A204.1 (cell line): ENCODE measurements at regions not wholly inside any gene's neighbourhood (a gene's known extent, or its start where the extent isn't known, plus 50 kb on each side); places are given as distances from the start of the nearest gene placed in this dataset.
"Not testable (repeated sequence)": the region's sequence is repeated elsewhere in the genome, so short reads cannot be mapped to it uniquely, and the experiment has no call there.

Source experiments
- FAIRE-seq: peaks from 2 replicates; lab custom pipeline; 2012; peaks lifted over from hg19 to GRCh38; lab: Jason Lieb, UNC

DNA sequence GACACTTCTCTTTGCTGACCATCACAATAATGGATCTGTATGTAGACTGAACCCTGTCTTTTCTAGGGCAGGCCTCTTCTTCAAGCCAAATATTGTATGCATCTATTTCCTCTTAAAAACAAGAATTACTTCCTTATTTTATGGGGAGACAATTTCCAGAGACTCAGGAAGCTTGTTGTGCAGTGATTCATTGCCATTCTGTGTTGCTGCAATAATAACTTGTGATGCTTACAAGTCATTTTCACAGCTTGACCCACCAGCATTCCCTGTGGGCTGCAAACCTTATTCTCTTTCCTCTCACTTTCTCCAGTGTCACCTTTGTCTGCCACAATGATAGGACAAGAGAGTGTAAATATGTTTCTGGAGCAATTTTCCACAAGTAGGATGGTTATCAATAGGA, 276.7 kb upstream of the SGO1 start:
- no peak for FAIRE-seq

DNA sequence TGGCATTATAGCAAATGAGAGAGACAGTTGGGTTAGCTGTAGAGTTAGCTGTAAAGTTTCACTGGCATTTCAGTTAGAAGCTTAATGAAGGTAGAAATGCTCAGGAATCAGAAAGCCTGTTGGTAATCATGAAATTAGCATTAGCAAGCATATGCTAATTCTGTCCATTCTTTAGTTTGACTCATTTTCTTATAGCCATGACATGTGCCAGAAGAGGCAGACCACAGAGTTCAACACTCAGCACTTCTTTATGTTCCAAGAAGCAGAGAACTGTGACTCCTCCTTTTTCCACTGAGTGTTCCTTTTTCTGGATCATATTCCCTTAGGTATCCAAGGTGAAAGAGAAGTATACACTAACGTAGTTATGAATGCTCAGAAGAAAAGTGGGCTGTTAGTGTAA, 276.2 kb upstream of the SGO1 start:
- FAIRE-seq: no peak

DNA sequence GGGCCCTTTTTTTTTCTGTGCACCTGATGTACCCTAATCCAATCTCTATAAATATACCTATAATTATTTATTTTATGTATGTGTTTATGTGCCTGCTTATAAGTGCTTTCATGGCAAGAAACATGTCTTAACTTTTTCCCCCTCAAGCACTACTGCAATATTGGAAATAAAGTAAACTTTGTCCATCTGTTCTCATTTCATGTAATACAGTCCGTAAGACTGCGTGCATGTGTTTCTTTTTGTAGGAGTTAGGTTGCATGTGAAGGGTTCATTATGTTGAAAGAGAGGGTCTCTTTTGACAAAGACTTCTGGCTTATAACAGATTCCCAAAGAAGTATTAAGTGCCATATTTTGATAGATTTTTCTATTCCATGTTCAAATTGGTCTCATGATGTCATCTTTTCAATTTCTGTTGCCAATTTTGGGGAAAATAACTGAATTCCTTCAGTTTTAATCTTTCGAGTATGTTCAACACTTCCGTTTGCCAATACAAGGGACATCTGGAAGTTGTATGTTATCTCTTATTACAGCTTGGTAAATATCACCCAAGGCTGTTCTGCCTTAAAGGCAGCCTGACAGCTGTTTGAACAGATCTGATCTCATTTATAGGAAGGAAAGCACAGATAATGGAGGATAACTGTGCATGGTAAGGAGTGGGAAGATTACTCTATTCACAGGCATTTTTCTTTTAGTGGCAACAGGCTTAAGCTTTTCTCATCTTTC, 273.1 kb upstream of the SGO1 start:
- FAIRE-seq: no peak

DNA sequence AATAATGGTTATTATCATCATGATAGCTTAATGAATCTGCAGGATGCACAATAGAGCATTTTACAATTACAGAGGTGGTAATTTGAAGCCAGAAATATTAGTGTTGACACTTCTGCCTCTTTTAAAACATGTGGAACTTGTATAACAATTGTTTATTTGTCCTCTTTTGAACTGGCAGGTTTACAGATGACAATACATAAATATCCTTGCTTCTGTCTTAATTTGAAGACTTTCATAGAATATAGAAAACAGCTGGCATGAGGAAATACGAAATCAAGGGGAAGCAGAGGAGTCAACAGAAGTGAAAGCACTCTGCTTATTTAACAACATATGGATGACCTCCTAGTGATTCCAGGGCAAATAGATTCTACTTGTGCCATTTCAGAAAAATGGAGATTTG, 270.5 kb upstream of the SGO1 start:
- no peak for FAIRE-seq

DNA sequence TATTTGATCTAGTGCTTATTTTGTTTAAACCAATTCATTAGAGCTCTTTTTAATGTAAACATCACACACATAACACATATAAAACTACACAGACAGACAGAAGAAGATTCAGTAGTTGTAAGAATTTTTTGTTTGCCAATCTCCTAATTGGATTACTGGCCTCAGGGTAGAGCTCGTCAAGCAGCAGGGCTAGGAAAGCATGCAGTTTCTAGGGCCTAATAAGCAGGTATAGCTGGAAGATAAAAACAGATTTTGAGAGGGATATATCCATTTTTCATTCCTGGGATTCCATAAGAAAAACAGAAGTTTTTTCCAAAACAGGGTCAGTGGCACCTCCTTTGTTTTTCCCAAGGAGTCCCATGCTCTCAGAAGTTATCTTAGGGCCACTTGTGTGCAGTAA, 265.2 kb upstream of the SGO1 start:
- no peak for FAIRE-seq

DNA sequence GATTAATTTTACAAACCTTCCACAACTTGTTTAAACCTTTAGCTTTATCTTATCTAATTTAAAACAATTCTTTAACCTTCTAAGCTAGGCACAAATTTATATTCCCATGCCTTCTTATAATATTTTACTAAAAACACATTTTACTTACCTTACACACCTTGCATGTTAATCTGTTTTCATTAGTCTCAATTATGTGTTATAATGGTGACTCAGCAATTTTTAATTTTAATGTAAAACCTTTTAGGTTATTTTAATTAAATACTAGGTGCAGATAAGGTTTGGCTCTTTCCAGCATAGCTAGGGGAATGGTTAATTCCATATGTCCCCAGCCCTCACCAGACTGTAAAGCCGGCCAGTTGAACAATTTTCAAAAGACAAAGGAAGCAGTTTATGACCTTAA, 264.6 kb upstream of the SGO1 start:
- FAIRE-seq: no peak

DNA sequence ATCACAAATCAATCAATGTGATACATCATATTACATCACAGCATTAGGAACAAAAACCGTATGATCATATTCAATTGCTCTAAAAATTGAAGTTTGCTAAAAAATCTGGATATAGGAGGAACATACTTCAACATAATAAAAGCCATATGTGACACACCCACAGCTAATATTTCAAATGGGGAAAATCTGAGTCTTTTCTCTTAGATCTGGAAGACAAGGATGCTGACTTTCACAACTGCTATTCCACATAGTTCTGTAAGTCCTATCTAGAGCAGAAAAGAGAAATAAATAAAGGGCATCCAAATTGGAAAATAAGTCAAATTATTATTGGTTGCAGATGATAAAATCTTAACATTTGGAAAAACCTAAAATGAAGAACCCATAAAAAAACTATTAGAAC, 256.8 kb upstream of the SGO1 start:
- no peak for FAIRE-seq

DNA sequence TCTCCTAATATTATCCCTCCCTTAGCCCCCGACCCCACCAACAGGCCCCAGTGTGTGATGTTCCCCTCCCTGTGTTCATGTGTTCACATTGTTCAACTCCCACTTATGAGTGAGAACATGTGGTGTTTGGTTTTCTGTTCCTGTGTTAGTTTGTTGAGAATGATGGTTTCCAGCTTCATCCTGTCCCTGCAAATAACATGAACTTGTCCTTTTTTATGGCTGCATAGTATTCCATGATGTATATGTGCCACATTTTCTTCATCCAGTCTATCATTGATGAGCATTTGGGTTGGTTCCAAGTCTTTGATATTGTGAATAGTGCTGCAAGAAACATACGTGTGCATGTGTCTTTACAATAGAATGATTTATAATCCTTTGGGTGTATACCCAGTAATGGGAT, 241.3 kb upstream of the SGO1 start:
- FAIRE-seq: not testable (repeated sequence)

DNA sequence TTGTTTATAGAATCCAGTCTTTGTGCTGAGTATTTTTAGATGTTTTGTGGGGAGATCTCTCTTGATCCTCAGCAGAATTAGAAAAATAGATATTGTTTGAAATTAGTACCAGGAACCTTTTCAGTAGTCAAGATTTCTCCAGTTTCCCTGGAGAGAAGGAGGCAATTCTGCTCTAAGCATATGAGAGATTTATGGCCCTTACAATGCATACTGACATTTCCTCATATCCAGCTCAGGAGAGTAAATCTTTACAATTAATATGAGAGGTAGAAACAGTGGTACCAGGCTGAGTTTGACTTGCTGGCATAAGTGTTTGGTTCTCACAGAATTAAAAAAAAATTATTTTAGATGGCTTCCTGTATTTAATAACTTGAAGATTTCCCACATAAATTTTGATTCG, 239.1 kb upstream of the SGO1 start:
- no peak for FAIRE-seq

DNA sequence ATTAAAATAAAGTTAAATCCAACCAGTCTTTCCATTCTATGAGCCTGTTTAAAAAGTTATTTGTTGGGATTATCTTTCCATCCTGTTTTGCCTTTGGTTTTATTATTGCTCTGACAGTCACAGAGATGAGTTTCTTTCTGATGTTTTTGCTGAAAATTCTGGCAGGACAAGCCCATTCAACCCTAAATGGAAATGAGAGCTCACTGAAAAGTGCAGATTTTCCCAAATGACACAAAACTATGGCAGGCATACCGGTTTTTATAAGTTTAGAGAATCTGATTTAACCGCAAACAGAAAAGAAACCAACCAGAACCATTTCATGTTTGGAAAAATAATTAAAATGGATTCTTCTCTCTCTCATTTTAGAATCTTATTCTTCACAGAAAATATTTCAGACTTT, 238.1 kb upstream of the SGO1 start:
- FAIRE-seq: no peak

DNA sequence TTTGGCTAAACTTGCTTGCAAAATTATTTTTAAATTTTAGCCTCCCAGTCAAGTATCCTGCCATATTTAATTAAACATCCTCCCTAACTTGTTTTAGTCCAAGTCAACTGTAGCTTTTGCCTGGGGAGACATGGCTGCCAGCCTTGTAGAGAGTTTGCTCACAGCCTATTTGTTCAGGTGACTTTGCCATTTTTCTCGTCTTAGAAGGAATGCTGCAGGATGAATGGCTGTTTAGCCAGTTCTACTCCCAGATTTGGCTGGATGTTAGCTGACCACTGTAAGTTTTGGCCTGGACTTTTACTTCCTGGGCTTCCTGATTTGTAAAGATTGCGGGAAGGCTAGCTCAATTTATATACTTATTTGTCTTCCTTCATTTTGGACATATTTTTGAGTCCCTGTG, 236.4 kb upstream of the SGO1 start:
- FAIRE-seq: no peak

DNA sequence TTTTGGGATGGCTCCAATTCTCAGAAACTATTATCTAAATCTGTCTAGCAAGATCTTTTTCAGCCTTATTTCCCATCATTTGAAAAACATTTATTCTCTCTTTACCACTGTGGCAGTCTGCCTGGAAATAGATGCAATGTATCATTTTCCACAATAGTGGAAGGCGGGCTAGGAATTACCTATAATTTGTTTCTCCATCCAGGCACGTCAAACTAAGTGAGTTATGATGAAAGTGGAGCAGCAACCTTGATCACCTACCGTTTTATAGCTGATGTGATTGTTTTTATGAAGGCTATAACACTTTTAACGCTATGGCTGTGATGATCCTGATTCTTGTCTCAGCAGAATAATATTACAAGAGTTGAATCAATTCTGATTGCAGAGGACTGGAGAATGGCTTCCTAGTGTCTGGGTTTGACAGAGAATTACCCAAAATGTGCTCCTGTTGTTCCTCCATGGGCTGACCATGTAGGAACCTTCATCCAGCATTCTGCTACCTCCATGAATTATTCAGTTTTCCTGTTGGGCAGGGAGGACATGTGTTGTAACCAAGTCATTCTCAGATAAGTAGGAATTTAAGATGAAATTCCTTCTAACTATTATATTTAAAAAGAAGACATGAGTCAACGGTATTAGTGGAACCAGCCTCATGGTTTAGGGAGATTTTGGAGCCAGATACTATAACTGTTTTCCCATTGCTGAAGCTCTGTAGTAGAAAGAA, 231.5 kb upstream of the SGO1 start:
- FAIRE-seq: no peak

DNA sequence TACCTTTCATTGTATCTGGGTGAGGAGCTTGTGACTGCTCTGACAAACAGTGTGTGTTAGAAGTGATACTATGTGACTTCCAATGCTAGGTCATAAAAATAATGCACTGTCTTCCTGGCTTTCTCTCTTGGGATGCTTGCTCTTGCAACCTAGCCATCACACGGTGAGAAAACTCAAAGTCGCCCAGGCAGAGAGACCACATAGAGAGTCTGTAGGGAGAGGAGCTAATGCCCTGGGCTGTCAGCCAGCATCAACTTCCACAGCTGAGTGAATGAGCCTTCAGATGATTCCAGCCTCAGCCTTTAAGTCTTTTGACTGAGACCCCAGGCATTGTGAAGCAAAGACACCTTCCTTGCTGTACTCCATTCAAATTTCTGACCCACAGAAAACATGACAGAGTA, 220.6 kb upstream of the SGO1 start:
- FAIRE-seq: no peak

DNA sequence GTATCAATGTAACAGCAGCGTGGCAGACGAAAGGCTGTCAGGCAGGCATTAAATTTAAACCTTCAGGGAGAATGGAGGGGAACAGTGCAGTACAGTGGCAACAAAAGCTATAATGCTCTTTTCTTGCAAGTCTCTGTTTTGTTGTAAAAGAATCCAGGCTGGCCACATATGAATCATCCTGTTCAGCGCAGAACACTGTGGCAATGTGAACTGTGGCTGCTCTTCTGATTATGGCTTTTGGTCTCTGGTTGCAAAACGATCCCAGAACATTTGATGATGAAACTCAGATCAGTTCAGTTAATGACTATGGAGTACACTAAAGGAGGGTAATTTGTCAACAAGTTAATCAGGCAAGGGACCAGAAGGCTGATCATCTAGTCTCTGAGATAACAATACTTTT, 219.7 kb upstream of the SGO1 start:
- no peak for FAIRE-seq

DNA sequence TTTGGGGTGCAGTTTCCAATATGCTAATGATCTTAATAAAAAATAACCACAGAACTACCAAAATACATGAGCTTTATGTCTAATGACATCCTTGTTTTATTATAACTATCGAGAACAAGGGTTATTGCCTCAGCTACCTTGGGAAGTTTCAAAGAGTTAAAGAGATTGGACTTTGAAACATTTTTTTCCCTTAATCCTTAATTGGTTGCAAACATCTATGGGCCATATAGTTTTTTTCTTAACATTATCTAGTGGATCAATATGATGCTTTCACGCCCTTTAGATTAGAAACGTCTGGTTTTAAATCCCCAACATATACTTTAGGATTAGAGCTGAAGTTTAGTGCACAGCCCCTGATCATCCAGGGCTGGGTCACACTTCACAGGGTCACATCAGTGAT, 219.2 kb upstream of the SGO1 start:
- no peak for FAIRE-seq

DNA sequence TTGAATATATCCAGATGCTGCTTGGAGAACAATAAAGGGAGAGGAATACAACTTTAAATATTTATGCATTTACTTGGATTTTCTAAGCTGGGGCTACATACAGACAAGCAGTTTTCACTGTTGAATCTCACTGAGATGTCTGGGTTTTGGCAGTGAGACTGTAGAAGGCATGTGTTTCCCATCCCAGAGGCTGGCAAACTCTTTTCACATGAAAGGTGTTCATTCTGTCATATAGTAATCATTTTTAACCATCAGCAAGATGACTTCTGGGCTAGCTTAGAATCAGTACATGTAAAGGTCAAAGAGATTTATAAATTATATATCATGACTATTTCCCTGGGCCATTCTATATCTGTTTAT, 218.7 kb upstream of the SGO1 start:
- FAIRE-seq: no peak

DNA sequence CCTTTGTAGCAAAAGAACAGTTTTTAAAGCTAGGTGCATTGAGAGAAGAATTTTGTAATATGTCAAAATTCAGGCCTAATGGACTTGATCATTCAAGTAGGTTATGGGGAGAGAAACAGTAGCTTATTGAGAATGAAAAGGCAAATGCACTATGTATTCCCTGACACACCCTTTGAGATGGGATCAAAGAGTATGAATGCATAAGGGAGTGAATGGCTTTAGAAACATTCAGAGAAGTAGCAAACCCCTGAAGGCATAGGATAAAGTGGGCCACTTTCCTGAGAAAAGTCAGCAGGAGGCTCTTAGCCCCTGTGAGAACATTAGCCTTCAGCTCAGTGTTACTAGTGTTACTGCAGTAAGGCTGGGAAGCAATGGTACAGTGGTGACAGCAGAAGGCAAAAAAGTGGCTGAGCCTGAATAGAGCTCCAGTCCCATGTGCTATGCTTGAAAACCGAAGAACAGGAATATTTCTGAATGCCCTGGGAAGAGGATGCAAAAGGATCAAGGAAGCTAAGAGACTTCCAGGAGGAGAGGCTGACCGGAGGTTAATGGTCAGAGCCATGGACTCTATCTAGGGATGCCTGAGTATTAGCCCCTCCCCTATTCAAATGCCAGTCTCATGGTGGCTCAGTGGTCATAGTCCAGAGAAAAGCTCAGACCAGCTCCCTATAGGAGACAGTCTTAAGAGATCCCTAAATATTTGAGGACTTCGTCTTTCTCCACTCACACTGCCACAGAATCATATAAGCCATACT, 218.2 kb upstream of the SGO1 start:
- FAIRE-seq: no peak

DNA sequence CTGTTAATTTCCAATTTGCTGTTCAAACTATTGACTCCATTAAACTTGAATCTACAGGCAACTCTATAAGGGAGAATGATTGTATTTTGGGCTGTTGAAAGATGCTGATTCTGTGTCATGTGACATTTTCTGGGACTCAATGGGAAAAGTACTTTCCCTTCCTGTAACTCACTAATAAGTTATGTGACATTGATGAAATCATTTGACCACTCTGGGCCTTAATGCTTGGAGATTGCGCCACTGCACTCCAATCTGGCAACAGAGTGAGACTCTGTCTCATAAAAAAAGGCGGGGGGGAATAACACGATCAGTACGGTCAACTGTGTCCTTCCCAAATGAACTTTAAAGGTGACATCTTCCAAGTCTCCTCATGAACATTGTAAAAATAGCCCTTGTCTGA, 215.2 kb upstream of the SGO1 start:
- FAIRE-seq: no peak

DNA sequence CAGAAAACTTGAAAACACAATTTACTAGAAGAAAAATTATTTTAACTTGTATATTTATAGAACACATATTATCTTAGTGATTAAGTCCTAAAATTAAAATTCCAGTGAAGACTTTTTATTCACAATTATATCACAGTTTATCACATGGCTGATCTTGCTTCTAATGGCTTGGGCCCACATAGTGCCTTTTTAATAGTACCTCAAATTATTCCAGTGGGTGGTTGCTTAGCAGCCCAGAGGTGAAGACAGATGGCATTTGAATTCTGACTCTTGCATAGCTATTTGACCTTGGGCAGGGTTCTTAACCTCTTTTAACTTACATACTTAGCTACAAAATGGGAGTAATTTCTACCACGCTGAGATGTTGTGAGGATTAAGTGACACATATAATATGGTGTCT, 214.7 kb upstream of the SGO1 start:
- FAIRE-seq: no peak

DNA sequence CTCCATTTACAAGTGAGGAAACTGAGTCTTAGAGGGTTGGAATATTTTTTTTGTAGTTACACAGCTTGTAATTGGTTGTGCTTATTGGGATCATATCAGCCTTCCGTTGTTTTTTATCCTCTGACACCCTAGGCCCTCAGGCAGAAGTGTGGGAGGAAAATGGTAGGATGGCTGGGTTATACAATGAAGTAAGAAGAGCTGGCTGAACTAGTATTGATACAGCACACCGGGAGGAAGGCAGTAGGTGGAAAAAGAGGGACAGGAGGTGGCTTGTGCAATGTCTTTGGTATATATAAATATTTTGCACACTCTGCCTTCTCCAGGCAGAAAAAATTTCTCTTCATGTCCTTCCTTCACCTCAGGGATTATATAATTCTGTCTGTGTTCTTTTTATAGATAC, 214.3 kb upstream of the SGO1 start:
- FAIRE-seq: no peak

DNA sequence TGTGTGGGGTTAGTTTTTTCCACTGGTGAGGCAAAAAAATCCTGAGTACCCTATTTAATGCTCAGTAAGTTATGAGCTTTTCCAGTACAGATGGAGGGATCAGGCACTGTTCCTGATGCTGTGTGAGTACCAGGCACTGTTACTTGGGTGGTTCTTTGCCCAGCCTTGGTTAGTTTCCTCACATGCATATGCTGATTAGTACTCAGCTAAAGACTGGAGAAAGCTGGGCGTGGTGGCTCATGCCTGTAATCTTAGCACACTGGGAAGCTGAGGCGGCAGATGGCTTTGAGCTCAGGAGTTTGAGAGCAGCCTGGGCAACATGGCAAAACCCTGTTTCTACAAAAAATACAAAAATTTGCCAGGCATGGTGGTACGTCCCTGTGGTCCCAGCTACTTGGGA, 210.3 kb upstream of the SGO1 start:
- FAIRE-seq: no peak

DNA sequence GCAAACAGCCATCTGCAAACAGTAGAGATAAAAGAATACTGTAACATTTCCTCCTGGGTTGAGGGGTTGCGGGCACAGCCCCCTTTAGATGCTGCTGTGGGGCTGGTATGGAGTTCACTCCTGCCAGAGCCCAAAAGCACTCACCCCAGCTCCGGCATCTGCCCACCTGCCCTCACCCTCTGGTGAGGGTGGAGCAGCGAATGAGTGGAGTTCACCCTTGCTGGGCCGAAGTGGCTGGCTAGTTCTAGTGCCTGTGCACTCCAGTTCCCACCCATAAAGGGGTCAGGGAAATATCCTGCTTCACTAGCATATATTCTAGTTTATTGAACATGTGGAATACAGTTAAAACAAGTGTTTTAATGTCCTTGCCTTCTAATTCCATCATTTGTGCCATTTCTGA, 209.7 kb upstream of the SGO1 start:
- FAIRE-seq: no peak

DNA sequence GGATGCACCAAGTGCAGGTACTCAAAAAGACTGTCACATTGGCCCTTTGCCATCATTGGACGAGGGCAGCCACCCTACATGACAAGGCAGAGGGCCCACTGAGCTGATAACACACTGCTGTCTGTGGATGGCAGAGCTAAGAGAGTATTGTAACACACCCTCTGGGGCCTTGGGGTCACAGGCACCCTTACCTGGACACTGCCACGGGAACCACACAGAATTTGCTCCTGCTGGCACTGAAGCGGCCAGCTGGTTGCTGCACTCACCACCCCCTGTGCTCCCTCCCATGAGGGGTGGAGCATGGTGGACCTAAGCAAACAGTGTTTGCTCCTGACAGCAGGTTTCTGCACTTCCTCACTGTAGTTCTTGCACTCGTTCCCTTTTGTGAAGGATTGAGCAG, 208.2 kb upstream of the SGO1 start:
- FAIRE-seq: no peak

DNA sequence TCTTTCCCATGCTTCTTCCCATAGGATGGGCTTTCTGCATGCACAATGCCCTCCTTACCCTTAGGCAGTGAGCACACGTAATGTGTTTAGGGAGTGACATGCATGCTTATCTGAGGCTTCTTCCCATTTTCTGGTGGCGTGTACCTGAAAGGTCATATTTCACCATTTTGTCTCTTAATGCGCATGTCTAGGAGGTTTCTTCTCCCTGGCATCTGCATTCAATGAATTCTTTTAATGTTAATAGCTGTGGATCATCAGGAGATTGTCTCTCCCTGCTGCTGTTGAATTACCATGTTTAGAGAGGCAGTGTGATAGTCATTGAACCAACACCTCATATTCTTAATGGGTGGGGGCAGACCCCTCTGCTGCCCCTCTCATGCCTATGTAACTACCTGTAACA, 205.6 kb upstream of the SGO1 start:
- no peak for FAIRE-seq
